Ramos (cell line): ENCODE measurements at regions not wholly inside any gene's neighbourhood (a gene's known extent, or its start where the extent isn't known, plus 50 kb on each side); places are given as distances from the start of the nearest gene placed in this dataset.
"Not testable (repeated sequence)": the region's sequence is repeated elsewhere in the genome, so short reads cannot be mapped to it uniquely, and the experiment has no call there.

Experiments used
- in situ Hi-C: fragments of 300-500 bp; cut with MboI; formaldehyde crosslinking; loops from one replicate; pipeline ENCODE4 v1.14.3; 2022; ENCODE audit warnings: low sequenced_read_pairs; ENCODE audit not compliant: unreplicated experiment

DNA sequence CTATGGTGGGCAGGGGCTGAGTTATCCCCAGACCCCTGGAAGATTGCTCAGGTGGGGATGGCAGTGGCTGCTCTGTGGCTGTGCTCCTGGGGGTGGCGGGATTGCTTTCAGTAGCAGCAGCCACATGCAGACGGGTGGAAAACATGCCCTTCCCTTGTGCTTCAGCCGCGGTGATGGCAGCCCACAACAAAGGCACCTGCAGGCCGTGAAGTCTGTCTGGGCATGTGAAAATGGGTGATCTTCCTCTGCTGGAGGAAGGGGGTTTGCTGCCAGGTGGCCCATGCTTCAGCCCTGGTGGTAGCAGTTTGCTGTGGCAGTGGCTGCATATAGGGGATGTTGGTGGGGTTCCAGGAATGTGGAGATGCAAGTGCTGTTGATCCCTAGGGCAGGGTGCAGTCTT lies 326.2 kb upstream of the RGS6 start:
- in situ Hi-C loops: no loop called here

DNA sequence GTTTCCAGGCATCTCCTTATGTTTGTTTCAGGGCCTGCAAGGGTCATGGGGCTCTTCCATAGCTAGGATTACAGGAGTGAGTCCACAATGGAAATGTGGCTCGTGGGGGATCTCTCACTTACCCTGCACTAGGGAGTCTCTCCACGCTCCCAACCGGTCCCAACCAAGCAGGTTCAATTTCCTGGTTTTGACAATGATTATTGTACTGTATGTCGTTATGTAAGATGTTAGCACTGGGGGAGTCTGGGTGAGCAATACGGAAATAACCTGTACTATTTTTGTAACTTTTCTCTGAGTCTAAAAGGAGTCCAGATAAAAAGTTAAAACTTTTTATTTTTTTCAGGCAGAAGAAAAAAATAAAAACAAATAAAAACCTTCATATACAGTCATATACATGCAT lies 325.7 kb upstream of the RGS6 start:
- in situ Hi-C loops: no loop called here

DNA sequence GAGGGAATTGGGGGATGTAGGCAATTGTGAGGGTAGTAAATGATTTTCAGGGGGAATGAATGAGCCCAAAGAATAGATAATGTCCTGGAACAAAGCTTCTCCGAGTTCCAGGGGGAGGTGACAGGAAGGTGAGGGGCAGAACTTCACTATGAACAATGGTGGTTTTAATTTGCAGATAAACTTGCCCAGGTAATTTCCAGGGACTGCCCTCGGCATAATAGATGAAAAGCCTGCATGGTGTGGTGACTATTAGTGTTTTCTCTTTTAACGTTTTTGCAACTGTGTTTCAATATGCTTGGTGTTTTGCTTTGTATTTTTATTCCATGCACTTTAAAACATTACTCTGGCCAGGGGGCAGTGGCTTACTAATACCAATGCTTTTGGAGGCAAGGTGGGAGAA lies 325.2 kb upstream of the RGS6 start:
- in situ Hi-C loops: no loop called here

DNA sequence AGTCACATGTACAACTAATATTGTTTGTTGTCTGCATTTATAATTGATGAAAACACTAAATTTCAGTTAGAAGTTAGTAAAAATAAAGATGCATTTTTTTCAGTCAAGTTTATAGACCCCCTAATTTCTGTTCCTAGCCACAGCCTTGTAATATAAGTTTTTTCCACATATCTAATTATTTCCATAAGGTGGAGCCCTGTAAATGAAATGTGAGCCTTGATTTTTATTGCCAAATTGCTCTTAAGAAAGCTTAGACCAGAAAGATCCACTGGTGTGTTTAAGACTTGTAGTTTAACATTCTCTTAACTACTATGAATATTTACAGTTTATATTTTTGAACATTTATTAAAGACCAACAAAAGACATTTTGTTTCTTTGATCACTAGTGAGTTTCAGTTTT lies 322.1 kb upstream of the RGS6 start:
- in situ Hi-C loops: no loop called here

DNA sequence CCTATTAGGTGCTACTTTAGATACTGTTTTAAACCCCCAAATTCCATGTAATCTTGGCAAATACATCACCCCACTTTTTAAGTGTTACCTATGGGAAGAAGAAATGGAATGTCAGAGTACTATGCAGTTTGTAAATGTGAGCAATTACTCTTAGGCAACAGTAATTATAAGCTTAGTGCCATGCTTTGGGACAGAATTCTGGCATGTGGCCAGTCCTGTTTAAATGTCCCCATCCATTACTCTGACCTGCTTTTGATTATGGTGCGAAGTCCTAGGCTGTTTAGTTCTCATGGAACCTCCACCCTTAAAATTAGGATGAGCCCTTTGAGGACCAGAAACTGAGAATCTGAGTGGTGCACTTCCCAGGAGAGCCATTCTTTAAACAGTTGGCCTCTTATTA lies 321.4 kb upstream of the RGS6 start:
- in situ Hi-C loops: no loop called here

DNA sequence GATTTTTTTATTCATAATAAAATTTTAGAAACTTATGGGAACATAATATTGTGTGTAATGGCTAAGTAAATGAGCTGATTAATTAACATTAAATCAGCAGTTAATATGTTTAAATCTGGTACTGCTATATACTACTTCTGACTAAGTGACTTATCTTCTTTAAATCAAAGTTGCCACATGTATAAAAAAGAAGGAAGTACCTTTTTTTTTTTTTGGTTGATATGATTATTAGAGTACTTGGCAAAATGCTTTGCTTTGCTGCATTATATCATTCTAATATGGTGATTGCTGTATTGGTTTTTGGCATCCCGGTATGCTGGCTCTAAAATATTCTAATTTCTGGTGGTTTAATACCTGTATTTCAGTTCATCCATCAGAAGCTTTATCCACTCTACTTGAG lies 319.1 kb upstream of the RGS6 start:
- in situ Hi-C loops: no loop called here

DNA sequence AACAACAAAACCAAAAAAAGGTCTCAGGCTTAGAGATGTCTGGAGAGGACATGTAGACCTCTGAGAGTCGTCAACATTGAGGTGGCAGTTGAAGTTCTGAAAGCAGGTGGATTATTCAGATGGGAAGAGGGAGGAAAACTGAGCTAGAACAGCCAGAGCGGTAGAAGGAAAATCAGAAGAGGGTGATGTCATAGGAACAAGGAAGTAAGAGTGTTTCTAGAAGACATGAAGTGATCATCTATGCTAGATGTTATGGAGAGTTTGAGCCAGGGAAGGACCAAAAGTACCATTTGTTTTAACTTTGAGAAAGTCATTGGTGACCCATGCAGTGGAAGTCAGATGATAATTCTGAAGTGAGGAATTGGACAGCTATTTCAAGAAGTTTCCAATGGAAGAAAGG lies 316.2 kb upstream of the RGS6 start:
- in situ Hi-C loops: no loop called here

DNA sequence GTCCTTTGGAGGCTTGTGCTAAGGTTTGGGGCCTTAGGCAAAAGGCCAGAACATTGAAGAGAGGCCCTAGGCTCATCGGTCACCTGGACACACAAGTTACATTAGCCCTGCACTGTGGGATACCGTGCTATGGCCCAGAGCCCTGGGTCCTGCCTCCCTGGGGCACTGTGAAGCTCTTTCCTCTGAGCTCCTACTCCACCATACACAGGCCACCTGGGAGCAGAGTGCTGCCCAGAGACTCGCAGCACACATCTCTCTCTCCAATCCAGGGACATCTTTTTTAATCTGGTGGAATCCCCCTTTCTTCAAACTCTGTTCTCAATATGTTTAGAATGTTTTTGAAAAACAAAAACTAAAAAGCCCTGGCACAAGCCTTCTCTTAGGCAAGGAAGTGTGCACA lies 314.2 kb upstream of the RGS6 start:
- in situ Hi-C loops: no loop called here

DNA sequence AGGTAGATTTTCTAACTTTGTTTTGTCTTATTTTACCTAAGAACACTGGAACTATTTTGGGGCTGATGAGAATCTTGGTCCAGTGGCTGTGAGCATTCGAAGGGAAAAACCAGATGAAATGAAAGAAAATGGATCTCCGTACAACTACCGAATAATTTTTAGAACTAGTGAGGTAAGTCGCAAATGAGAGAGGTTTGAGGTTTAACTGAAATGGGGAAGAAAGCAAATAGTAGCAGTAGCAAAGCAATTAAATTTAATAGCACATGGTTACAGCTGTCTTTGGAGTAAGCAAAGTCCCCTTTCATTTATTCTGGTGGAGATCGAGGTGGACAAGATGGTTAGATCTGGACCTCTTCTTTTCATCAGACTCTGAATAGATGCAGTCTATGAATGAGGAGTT lies 313.5 kb upstream of the RGS6 start:
- in situ Hi-C loops: no loop called here

DNA sequence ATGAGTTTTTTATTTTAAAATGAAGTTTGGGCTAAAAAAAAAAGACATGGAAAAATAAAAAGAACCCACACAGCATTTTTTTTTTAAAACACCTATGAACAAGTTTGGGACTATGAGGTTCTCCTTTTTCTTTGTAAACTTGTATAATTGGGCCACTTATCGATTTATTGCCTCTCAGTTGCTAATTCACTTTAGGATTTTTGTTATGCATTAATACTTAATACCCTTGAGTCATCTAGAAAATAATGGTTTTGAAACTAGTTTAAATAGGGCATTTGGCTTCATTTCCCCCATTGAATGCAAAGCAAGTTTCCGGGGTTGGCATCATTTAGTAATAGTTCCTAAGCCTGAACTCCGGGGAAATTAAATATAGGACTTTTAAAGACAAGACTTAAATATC lies 312.8 kb upstream of the RGS6 start:
- in situ Hi-C loops: no loop called here

DNA sequence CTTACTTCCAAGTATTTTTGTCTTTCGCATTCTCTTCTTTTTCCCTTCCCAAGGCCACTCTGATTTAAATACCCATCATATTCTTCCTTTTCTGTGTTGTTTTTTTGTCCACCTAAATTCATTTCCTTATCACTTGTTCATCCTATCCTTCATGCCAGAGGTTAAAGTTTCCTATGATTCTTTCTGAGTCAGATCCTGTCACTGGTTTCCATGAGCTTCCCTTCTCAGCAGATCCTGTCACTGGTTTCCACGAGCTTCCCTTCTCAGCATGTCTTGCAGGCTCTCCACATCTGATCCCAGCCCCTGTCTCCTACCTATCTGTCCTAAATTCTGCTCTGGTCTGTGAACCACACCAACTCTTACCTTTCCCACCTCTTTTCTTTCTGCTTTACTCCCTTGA lies 311.8 kb upstream of the RGS6 start:
- in situ Hi-C loops: no loop called here

DNA sequence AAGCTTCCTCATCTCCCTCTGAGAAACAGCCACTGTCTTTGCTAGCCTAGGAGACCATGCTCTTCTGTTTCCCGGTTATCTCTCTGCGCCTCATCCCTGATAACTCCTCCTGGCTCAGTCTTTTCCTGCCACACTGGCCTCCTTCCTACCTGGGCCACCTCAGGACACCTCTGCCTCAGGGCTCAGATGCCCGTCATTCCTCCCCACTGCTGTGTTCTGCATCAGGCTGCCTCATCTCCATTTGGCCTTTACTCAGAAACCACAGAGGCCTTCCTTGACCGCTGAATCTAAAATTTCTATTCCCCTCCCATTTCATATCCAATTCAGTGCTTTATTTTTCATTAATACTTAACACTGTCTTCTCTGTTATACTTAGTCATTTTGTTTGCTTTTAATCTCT lies 311.0 kb upstream of the RGS6 start:
- in situ Hi-C loops: no loop called here

DNA sequence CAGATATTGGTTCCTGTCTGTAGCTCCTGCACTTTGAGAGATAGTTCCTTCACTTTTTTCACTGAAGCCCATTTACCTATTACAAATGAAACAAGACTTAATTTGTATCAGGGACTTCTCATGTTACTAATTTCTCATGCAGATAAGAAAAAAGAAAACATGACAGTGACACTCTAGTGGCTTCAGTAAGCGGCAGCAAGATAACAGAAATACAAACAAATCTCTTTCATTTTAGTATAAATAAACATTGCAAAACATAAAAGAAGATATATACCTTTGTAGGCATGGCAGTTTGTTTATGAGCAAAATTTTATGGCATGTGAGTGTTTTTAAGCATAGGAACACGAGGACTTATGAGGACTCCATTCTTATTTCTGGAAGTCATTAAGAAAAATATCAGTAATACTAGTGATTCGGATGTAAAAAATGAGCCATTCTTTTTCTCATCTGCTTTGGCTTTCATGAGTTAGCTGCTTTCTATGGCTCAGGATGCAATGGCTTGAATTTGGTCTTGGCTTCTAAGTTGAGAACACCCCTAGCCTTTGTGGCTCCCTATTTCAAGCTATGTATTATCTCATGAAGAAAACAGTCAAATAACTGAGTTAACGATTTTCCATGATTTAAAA lies 310.1 kb upstream of the RGS6 start:
- in situ Hi-C loops: no loop called here

DNA sequence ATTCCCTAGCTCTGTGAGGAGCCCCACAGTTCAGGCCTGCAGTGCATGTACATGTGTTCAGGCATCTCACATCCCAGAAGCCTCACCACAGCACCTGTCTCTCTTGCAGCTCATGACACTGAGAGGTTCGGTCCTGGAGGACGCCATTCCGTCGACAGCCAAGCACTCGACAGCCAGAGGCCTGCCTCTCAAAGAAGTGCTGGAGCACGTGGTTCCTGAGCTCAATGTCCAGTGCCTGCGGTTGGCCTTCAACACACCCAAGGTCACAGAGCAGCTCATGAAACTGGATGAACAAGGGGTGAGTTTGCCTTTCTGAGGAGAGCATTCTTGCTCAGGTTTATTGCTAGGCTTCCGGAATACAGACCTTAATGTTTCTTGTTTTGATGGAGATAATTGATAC lies 308.3 kb upstream of the RGS6 start:
- in situ Hi-C loops: no loop called here

DNA sequence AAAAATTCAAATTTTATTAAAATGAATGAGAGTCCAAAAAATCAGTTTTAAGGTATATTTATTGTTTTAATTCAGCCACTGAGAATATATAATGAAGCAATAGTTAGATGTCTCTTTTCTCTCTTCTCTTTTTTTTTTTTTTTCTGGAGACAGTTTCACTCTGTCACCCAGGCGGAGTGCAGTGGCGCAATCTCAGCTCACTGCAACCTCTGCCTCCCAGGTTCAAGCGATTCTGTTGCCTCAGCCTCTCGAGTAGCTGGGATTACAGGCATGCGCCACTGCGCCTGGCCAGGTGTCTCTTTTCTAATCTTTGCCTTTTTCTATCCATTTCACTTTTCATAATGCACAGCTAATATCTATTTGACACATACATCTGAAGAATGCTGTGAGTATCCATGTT lies 307.1 kb upstream of the RGS6 start:
- in situ Hi-C loops: no loop called here

DNA sequence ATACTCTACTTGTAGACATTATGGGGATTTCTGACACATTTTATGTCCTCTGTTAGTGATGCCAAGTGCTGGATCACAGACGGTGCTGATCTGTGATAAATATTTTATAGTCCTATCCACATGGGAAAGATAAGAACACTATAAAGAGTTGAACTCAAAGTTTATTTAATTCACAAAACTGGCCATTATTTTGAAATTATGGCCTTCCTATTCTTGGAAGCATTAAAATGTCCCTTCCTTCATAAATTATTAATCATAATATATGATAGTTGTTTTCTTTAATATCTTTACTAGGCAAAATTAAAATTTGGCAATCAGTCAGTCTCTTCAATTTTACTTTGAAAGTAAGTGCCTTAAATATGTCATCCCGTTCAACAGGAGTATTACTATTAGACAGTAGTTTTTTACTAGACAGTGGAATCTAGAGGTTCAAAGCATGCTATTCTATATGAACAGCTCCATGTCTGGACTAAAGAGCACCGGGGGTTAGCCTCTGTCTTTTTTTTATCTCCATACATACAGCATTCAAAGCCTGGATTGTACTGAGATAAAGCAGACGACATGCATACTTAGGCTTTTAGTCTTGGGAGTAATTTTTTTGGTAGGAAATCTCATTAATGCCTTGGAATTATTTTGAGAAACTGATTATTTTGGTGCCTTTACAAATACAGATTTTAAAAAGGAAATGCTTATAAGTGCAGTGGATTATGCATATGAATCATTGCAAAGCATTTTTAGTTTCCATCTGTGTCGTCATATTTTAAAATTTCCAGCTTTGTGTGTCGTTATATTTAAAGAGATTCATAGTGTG lies 306.1 kb upstream of the RGS6 start:
- in situ Hi-C loops: no loop called here

DNA sequence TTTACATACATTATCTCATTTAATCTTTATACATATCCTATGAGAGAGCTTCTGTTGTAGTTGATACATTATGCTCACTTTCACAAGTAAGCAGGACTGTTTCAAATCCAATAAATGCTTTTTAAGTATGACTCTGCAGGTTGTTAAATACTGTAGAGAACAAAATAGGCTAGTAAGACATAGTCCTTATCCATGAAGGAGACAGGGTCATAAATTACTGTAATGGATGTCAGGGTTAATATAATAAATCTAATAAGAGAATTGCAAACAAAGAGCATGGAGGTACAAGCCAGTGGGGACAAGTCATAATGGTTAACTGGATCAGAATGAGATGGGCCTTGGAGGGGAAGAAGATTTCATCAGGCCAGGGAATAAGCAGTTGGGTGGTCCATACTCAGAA lies 303.8 kb upstream of the RGS6 start:
- in situ Hi-C loops: no loop called here

DNA sequence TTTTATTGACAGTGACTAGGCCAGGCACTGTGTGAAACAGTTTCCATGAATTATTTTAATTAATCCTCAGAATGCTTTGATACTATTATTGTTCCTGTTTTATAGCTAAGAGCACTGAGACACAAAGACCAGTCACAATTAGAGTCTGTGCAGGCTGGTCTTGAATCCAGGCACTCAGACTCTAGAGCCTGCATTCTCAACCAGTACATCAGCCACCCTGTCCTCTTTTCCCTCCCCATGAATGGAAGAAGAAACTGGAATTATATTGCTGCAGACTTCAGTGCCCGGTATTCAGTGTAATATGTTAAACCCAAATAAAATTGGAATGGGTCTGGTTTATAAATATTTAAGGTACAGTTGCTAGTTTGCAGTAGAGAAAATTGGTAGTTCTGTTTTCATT lies 303.0 kb upstream of the RGS6 start:
- in situ Hi-C loops: no loop called here

DNA sequence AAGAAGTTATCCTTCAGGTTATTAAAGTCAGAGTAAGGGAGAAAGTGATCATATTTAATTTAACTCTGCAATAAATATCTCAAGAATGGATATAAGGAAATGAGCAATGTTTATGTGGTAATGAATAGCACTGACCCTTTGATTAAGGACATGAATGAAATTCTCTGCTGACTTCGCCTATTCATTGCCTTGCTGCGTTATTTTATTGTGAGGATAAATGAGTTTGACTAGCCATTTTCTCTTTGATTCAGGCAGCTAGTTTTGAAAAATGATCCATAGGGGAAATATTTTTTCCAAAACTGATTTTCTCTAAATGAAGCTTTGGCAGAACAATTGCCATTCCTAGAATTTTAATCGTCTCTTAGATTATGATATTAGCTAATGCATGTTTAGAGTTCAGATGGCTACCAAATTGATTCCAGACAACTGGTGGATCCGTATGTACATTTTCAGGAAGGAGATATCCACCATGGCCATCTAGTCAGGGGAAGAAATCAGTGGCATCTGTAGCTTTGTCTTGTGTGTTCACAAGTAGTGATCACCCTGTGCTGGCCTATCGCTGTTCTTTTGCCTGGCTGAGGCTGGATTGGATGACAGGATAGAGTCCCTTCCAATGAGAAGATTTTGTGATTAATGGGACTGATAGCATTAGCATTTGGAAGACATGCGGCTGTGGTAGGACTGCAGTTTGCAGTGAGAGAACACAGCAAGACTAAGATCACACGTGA lies 302.3 kb upstream of the RGS6 start:
- in situ Hi-C loops: no loop called here

DNA sequence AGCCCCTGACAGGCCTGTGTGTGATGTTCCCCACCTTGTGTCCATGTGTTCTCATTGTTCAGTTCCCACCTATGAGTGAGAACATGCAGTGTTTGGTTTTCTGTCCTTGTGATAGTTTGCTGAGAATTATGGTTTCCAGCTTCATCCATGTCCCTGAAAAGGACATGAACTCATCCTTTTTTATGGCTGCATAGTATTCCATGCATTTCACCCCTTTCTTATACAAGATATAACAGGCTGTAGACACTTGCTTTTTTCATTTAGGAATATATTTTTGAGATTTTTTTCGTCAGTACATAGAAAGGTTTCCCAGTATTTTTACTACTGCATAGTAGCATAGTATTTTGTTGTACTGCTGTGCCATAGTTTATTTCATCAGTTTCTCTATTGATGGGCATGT lies 301.2 kb upstream of the RGS6 start:
- in situ Hi-C loops: not testable (repeated sequence)

DNA sequence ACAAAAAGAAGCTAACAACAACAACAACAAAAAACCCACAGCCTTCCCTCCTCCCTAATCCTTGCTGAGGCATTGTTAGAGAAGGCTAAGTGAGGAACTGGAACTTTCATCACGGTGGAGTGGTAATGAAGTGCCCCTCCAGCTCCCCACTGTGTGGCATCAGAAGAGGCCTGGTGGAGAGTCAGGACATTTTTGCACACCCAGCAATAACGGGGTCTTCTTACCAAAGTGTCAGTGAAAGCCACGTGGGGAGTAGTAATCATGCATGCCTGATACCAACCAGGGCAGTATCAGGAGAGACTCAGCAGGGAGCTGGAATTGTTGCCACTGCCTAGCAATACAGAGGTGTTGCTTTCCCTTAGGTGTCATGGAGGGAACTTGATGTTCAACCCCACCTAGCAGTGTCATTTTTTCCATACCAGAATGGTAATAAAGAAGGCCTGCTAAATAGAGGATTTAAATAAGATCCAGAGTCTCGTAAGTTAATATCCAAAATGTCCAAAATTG lies 299.7 kb upstream of the RGS6 start:
- in situ Hi-C loops: no loop called here
